ENCODE measurements at regions not wholly inside any gene's neighbourhood (a gene's known extent, or its start where the extent isn't known, plus 50 kb on each side); places are given as distances from the start of the nearest gene placed in this dataset.

DNA sequence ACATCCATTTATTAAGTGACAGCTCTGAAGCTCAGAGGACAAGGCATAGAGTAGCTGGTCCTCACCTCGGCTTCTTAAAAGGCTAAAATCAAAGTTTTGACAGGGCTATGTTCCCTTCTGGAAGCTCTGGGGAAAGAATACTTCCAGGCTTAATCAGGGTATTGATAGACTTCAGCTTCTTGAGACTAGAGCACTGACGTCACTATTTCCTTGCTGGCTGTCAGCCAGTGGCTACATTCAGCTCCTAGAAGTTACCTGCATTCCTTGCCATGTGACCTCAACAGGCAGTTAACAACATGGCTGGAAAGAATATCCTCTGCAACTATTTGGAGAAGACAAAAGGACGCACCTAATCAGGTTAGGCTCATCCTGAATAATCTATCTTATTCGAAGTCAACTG lies 1144.8 kb downstream of the ADGRL3 start:
- no peaks in the 10 kb centered on the region for H3K36me3 Mint-ChIP-seq
- H3K4me1 Mint-ChIP-seq (ENCODE audit: unreplicated experiment): no peaks in the 10 kb centered on the region
- peaks cover 4% of the 10 kb centered on the region for H3K9me3 Mint-ChIP-seq
- TF ChIP-seq CTCF (conservative IDR thresholded peaks at IDR 0.05): no peak
- H3K27me3 Mint-ChIP-seq: no peaks in the 10 kb centered on the region
- H3K4me3 Mint-ChIP-seq: no peak overlapping the region
- no peak overlapping the region for H3K27ac Mint-ChIP-seq
- no peak for DNase-seq (ENCODE audit: extremely low spot score, unreplicated experiment)

- Mint-ChIP-seq H3K27ac (no peak overlapping the region), H3K36me3 (no peaks in the 10 kb centered on the region), H3K27me3 (no peaks in the 10 kb centered on the region), H3K9me3 (peaks cover 4% of the 10 kb centered on the region), H3K4me1 (ENCODE audit: unreplicated experiment) (no peaks in the 10 kb centered on the region), H3K4me3 (no peak overlapping the region)
- no peak for TF ChIP-seq CTCF (conservative IDR thresholded peaks at IDR 0.05)
- no peak for DNase-seq (ENCODE audit: extremely low spot score, unreplicated experiment)
Measured at GRCh38 chr4:62344474-62344873, 1144.3 kb downstream of the ADGRL3 start.

- no peak for TF ChIP-seq CTCF (conservative IDR thresholded peaks at IDR 0.05)
- Mint-ChIP-seq H3K4me3 (no peak overlapping the region), H3K4me1 (ENCODE audit: unreplicated experiment) (no peaks in the 10 kb centered on the region), H3K36me3 (no peaks in the 10 kb centered on the region), H3K9me3 (peaks cover 4% of the 10 kb centered on the region), H3K27ac (no peak overlapping the region), H3K27me3 (no peaks in the 10 kb centered on the region)
- DNase-seq (ENCODE audit: extremely low spot score, unreplicated experiment): no peak
Measured at GRCh38 chr4:62342346-62342745, 1142.2 kb downstream of the ADGRL3 start.

GRCh38 chr4:62328526-62328925 lies 1128.4 kb downstream of the ADGRL3 start:
- TF ChIP-seq CTCF (conservative IDR thresholded peaks at IDR 0.05): no peak
- Mint-ChIP-seq H3K27me3 (peaks cover 2% of the 10 kb centered on the region), H3K4me3 (no peak overlapping the region), H3K36me3 (no peaks in the 10 kb centered on the region), H3K4me1 (ENCODE audit: unreplicated experiment) (no peaks in the 10 kb centered on the region), H3K9me3 (peaks cover 4% of the 10 kb centered on the region), H3K27ac (no peak overlapping the region)
- DNase-seq (ENCODE audit: extremely low spot score, unreplicated experiment): no peak

- Mint-ChIP-seq H3K27ac (no peak overlapping the region), H3K4me3 (no peak overlapping the region), H3K9me3 (peaks cover 4% of the 10 kb centered on the region), H3K27me3 (peaks cover 8% of the 10 kb centered on the region), H3K4me1 (ENCODE audit: unreplicated experiment) (no peaks in the 10 kb centered on the region), H3K36me3 (no peaks in the 10 kb centered on the region)
- no peak for TF ChIP-seq CTCF (conservative IDR thresholded peaks at IDR 0.05)
- DNase-seq (ENCODE audit: extremely low spot score, unreplicated experiment): no peak
Measured at GRCh38 chr4:62327612-62328297, 1127.6 kb downstream of the ADGRL3 start.

DNA sequence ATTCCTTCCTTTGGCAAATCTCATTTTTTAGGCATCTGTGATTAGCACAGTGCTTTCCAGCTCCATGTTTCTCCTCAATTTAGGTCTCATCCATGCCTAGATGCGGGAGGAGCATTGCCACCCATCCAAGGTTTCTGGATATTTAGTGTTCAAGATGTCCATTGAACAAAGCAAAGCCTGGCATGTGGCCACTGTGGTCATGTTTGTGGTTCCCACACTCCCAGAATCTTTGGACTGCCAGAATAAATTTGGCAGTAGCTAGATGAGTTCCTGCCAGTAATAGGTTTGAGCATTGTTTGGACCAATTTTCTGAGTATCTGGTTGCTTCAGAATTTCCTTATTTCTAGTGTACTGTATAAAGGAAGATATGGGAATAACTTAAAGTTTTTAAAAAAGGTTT lies 1124.1 kb downstream of the ADGRL3 start:
- no peak overlapping the region for H3K4me3 Mint-ChIP-seq
- TF ChIP-seq CTCF (conservative IDR thresholded peaks at IDR 0.05): no peak
- H3K36me3 Mint-ChIP-seq: no peaks in the 10 kb centered on the region
- no peak for DNase-seq (ENCODE audit: extremely low spot score, unreplicated experiment)
- H3K9me3 Mint-ChIP-seq: peaks cover 4% of the 10 kb centered on the region
- no peaks in the 10 kb centered on the region for H3K4me1 Mint-ChIP-seq (ENCODE audit: unreplicated experiment)
- no peak overlapping the region for H3K27ac Mint-ChIP-seq
- peaks cover 27% of the 10 kb centered on the region for H3K27me3 Mint-ChIP-seq
